SK-N-MC (cell line): ENCODE measurements at regions not wholly inside any gene's neighbourhood (a gene's known extent, or its start where the extent isn't known, plus 50 kb on each side); places are given as distances from the start of the nearest gene placed in this dataset.

Source experiments
- EZH2 ChIP-seq: fragments of 200-600 bp; sonication (generic); IDR thresholded peaks from one replicate; pipeline ENCODE4 v1.6.1; 2017; ENCODE audit warnings: antibody characterized with exemption
- POLR2AphosphoS5 ChIP-seq: IDR thresholded peaks from 2 replicates; pipeline ENCODE4 v1.6.1; 2012; ENCODE audit warnings: mild to moderate bottlenecking, low read depth, low read length, borderline replicate concordance

DNA sequence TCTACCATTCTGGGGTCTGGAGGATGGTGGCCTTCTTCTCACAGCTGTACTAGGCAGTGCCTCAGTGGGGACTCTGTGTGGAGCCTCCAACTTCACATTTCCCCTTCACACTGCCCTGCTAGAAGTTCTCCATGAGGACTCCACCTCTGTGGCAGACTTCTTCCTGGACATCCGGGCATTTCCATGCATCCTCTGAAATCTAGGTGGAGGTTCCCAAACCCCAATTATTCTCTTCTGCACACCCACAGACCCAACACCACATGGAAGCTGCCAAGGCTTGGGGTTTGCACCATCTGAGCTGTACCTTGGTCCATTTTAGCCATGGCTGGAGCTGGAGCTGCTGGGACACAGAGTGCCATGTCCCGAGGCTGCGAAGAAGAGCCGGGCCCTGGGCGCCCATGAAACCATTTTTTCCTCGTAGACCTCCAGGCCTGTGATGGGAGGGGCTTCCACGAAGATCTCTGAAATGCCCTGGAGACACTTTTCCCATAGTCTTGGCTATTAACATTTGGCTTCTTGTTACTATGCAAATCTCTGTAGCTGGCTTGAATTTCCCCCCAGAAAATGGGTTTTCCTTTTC lies 170.5 kb downstream of the FOXD2 start:
- no peak for TF ChIP-seq EZH2
- no peak for TF ChIP-seq POLR2AphosphoS5
